HepG2 (cell line): ENCODE measurements at regions not wholly inside any gene's neighbourhood (a gene's known extent, or its start where the extent isn't known, plus 50 kb on each side); places are given as distances from the start of the nearest gene placed in this dataset.

Experiments used
- ATAC-seq: fragments of 200-7000 bp; cut with Tn5 transposase; 3 replicates; pipeline ENCODE4 v1.9.1; 2020; ENCODE audit warnings: mild to moderate bottlenecking, moderate library complexity
- BruUV-seq: library from RNA; stranded (reverse); fragments of 400-500 nt; replicated peaks from 2 replicates; lab custom pipeline; 2021; lab: Mats Ljungman, UMichigan
- CTCF ChIA-PET: fragments of 300-600 bp; formaldehyde crosslinking; extraction: SDS; loops from one replicate; lab custom pipeline; 2021; ENCODE audit warnings: low total read pairs, inconsistent platforms, low intra/inter-chr PET ratio; lab: Yijun Ruan, JAX
- POLR2A ChIA-PET: fragments of 350-600 bp; sonication (Branson Sonifier 250); formaldehyde crosslinking; loops from one replicate; lab custom pipeline; 2020; ENCODE audit warnings: antibody characterized with exemption, inconsistent platforms; lab: Yijun Ruan, JAX
- DNase-seq: peaks from one replicate; pipeline ENCODE4 v3.0.0-alpha.2; 2015; ENCODE audit warnings: low spot score
- FAIRE-seq: peaks from 3 replicates; lab custom pipeline; 2011; peaks lifted over from hg19 to GRCh38; lab: Jason Lieb, UNC
- H2AFZ ChIP-seq: one replicate; pipeline ENCODE4 v1.6.1; 2011; ENCODE audit warnings: low read length, inconsistent platforms
- H3K27ac ChIP-seq: fragments of 300-600 bp; 3 replicates; pipeline ENCODE4 v1.8.0; 2011; ENCODE audit warnings: mixed run types, mild to moderate bottlenecking, mixed read lengths, low read length, inconsistent platforms; ENCODE audit not compliant: insufficient read depth; ENCODE audit errors: extremely low read length
- H3K27me3 ChIP-seq, 2 experiments: fragments of 200-600 bp in 1 of 2; 2 replicates in 1 of 2; 3 replicates in 1 of 2; pipeline versions ENCODE4 v1.6.0 to v1.8.0; 2011; ENCODE audit warnings: low read length in 2 of 2, mild to moderate bottlenecking in 2 of 2, moderate library complexity in 2 of 2, inconsistent platforms in 1 of 2; ENCODE audit not compliant: insufficient read depth in 2 of 2, control insufficient read depth in 1 of 2
- H3K36me3 ChIP-seq, 2 experiments: fragments of 200-600 bp in 1 of 2; replicated peaks in 1 of 2; 2 replicates in 1 of 2; 3 replicates in 1 of 2; pipeline versions ENCODE4 v1.5.1 to v1.8.0; 2011; ENCODE audit warnings: low read length in 2 of 2, inconsistent platforms in 1 of 2; ENCODE audit not compliant: insufficient read depth in 2 of 2, control insufficient read depth in 1 of 2
- H3K4me1 ChIP-seq: 2 replicates; pipeline ENCODE4 v1.5.1; 2012; ENCODE audit warnings: low read length, inconsistent platforms; ENCODE audit not compliant: insufficient read depth
- H3K4me2 ChIP-seq: 2 replicates; pipeline ENCODE4 v1.6.0; 2011; ENCODE audit warnings: low read depth, low read length, inconsistent platforms
- H3K4me3 ChIP-seq, 3 experiments: fragments of 200-600 bp in 1 of 3; sonication (generic), shearing (Covaris generic) in 1 of 3; replicated peaks in 1 of 3; 2 replicates each; pipeline ENCODE4 v1.5.1; 2011 to 2016; ENCODE audit warnings: low read length in 3 of 3, inconsistent platforms in 2 of 3, low read depth in 2 of 3, mild to moderate bottlenecking in 2 of 3, control low read depth in 1 of 3, mixed read lengths in 1 of 3; ENCODE audit not compliant: insufficient read depth in 1 of 3
- H3K79me2 ChIP-seq: one replicate; pipeline ENCODE4 v1.6.1; 2011; ENCODE audit warnings: low read length, inconsistent platforms; ENCODE audit not compliant: insufficient read depth
- H3K9ac ChIP-seq: 2 replicates; pipeline ENCODE4 v1.6.0; 2011; ENCODE audit warnings: mild to moderate bottlenecking, low read depth, low read length, inconsistent platforms; ENCODE audit not compliant: insufficient read depth
- H3K9me3 ChIP-seq: 2 replicates; pipeline ENCODE4 v1.5.1; 2012; ENCODE audit warnings: mild to moderate bottlenecking, low read length
- H4K20me1 ChIP-seq: 2 replicates; pipeline ENCODE4 v1.6.0; 2011; ENCODE audit warnings: inconsistent platforms, mild to moderate bottlenecking, low read length, moderate library complexity; ENCODE audit not compliant: insufficient read depth
- TAF1 ChIP-seq: sonication (generic); formaldehyde crosslinking; IDR thresholded peaks from 2 replicates; pipeline ENCODE4 v1.4.0; 2020; ENCODE audit warnings: missing genetic modification reagents
- WGBS: methylation state at CpG from one replicate; pipeline ENCODE4 v1.1.6; 2017; ENCODE audit warnings: low lambda C conversion rate; 5-methylcytosine and 5-hydroxymethylcytosine counted together
- in situ Hi-C: cut with HindIII; loops from 2 replicates; pipeline ENCODE4 v1.10.0; 2017; ENCODE audit warnings: low pct_unique_long_range_greater_than_20kb; ENCODE audit not compliant: extremely low pct_ligation_motif_present
- intact Hi-C: fragments of 100-400 bp; cut with micrococcal nuclease; formaldehyde crosslinking; loops from one replicate; pipeline ENCODE4 v1.10.0; 2022; ENCODE audit not compliant: unreplicated experiment

DNA sequence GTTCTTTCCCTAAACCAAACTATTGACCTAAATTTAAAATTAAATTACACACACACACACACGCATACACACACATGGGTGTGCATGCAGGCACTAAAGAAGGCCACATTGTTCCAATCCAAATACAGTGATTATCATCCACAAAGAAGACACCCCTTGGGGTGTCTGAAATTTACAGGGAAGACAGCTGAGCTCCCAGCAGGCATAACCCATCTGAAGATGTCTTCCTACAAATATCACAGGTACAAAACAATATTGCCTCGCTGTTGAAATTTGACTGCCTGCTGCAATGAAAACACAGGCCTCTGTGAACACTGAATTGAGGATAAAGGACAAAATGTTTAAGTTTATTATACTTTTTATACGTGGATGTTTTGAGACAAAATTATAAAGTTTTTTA is 50.2 kb upstream of the SLC7A11 start:
- no peaks in the 10 kb centered on the region for H3K36me3 ChIP-seq
- no TSS peak for BruUV-seq
- DNase-seq (no peak), ATAC-seq (no peak), FAIRE-seq (no peak)
- H3K9me3 ChIP-seq = no peaks in the 10 kb centered on the region
- H4K20me1 ChIP-seq = no peaks in the 10 kb centered on the region
- TF ChIP-seq TAF1 (CRISPR knock-in tag) = no peak
- no peaks in the 10 kb centered on the region for H3K27me3 ChIP-seq
- ChIA-PET POLR2A (no interaction called here), CTCF (no interaction called here)
- H3K79me2 ChIP-seq = no peaks in the 10 kb centered on the region
- no peak overlapping the region for H3K4me3 ChIP-seq
- intact Hi-C loops = no loop called here
- WGBS = 61% methylated on average over 3 of the region's 3 CpGs
- no peak overlapping the region for H3K4me2 ChIP-seq
- H3K9ac ChIP-seq = no peak overlapping the region
- no peak overlapping the region for H2AFZ ChIP-seq
- in situ Hi-C loops = no loop called here
- no peaks in the 10 kb centered on the region for H3K4me1 ChIP-seq
- no peak overlapping the region for H3K27ac ChIP-seq
